GM19023 (cell line): ENCODE measurements at regions not wholly inside any gene's neighbourhood (a gene's known extent, or its start where the extent isn't known, plus 50 kb on each side); places are given as distances from the start of the nearest gene placed in this dataset.

Source experiments
- ATAC-seq: cut with Tn5 transposase; IDR thresholded peaks from one replicate; pipeline ENCODE4 v1.9.1; 2021; ENCODE audit warnings: mild to moderate bottlenecking, moderate library complexity; ENCODE audit not compliant: unreplicated experiment

GRCh38 chr2:212712466-212712865, 173.9 kb upstream of the ERBB4 start:
- ATAC-seq: no peak

- no peak for ATAC-seq
Observed at GRCh38 chr2:212711856-212712255, 173.3 kb upstream of the ERBB4 start.

GRCh38 chr2:212709280-212709679, 170.7 kb upstream of the ERBB4 start:
- no peak for ATAC-seq

GRCh38 chr2:212708355-212708754, 169.8 kb upstream of the ERBB4 start:
- ATAC-seq: no peak

- ATAC-seq: no peak
Observed at GRCh38 chr2:212695426-212695825, 156.8 kb upstream of the ERBB4 start.

GRCh38 chr2:212694398-212694797, 155.8 kb upstream of the ERBB4 start:
- no peak for ATAC-seq

- ATAC-seq: no peak
Observed at GRCh38 chr2:212692466-212692865, 153.9 kb upstream of the ERBB4 start.

GRCh38 chr2:212686285-212686895, 147.8 kb upstream of the ERBB4 start:
- ATAC-seq: no peak

- no peak for ATAC-seq
Observed at GRCh38 chr2:212683346-212684097, 144.9 kb upstream of the ERBB4 start.

GRCh38 chr2:212682937-212683336, 144.3 kb upstream of the ERBB4 start:
- no peak for ATAC-seq

GRCh38 chr2:212677466-212677865, 138.9 kb upstream of the ERBB4 start:
- ATAC-seq: no peak

- no peak for ATAC-seq
Observed at GRCh38 chr2:212672186-212672585, 133.6 kb upstream of the ERBB4 start.

GRCh38 chr2:212669761-212670160, 131.2 kb upstream of the ERBB4 start:
- no peak for ATAC-seq

GRCh38 chr2:212667751-212668316, 129.2 kb upstream of the ERBB4 start:
- no peak for ATAC-seq

- ATAC-seq: no peak
Observed at GRCh38 chr2:212665948-212666347, 127.3 kb upstream of the ERBB4 start.

GRCh38 chr2:212659441-212659840, 120.8 kb upstream of the ERBB4 start:
- ATAC-seq: no peak

- ATAC-seq: no peak
Observed at GRCh38 chr2:212649646-212650045, 111.0 kb upstream of the ERBB4 start.

GRCh38 chr2:212646698-212647366, 108.2 kb upstream of the ERBB4 start:
- ATAC-seq: no peak

GRCh38 chr2:212644195-212644837, 105.7 kb upstream of the ERBB4 start:
- ATAC-seq: no peak

- no peak for ATAC-seq
Observed at GRCh38 chr2:212640428-212640827, 101.8 kb upstream of the ERBB4 start.

- no peak for ATAC-seq
Observed at GRCh38 chr2:212638694-212639093, 100.1 kb upstream of the ERBB4 start.
